Astrocyte of the cerebellum (primary cell): ENCODE measurements at regions not wholly inside any gene's neighbourhood (a gene's known extent, or its start where the extent isn't known, plus 50 kb on each side); places are given as distances from the start of the nearest gene placed in this dataset.
"Not testable (repeated sequence)": the region's sequence is repeated elsewhere in the genome, so short reads cannot be mapped to it uniquely, and the experiment has no call there.

ENCODE experiments used
- DNase-seq: peaks from one replicate; pipeline ENCODE4 v3.0.0-alpha.2; 2011; ENCODE audit warnings: low read depth
- H3K4me3 ChIP-seq: 2 replicates; pipeline ENCODE4 v1.5.1; 2011; ENCODE audit warnings: mild to moderate bottlenecking, low read depth, low read length, moderate library complexity
- in situ Hi-C: cut with HindIII; loops from 2 replicates; pipeline ENCODE4 v1.10.0; 2017; ENCODE audit warnings: low sequenced_read_pairs
- TF ChIP-seq, protein P1 (sequence below): IDR thresholded peaks from 2 replicates; pipeline ENCODE4 v1.5.1; 2012; ENCODE audit warnings: low read length, low read depth, moderate library complexity, mild to moderate bottlenecking; ENCODE audit errors: missing control alignments

- TF ChIP-seq, protein P1, sequence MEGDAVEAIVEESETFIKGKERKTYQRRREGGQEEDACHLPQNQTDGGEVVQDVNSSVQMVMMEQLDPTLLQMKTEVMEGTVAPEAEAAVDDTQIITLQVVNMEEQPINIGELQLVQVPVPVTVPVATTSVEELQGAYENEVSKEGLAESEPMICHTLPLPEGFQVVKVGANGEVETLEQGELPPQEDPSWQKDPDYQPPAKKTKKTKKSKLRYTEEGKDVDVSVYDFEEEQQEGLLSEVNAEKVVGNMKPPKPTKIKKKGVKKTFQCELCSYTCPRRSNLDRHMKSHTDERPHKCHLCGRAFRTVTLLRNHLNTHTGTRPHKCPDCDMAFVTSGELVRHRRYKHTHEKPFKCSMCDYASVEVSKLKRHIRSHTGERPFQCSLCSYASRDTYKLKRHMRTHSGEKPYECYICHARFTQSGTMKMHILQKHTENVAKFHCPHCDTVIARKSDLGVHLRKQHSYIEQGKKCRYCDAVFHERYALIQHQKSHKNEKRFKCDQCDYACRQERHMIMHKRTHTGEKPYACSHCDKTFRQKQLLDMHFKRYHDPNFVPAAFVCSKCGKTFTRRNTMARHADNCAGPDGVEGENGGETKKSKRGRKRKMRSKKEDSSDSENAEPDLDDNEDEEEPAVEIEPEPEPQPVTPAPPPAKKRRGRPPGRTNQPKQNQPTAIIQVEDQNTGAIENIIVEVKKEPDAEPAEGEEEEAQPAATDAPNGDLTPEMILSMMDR, result no peak
- in situ Hi-C loops, result no loop called here
- no peak for DNase-seq
- no peak overlapping the region for H3K4me3 ChIP-seq
Measured at GRCh38 chr5:152601806-152602732, 197.0 kb upstream of the NMUR2 start.

- DNase-seq, H3K4me3 ChIP-seq, in situ Hi-C loops: not testable (repeated sequence)
Measured at GRCh38 chr5:152606050-152606449, 201.0 kb upstream of the NMUR2 start.

DNA sequence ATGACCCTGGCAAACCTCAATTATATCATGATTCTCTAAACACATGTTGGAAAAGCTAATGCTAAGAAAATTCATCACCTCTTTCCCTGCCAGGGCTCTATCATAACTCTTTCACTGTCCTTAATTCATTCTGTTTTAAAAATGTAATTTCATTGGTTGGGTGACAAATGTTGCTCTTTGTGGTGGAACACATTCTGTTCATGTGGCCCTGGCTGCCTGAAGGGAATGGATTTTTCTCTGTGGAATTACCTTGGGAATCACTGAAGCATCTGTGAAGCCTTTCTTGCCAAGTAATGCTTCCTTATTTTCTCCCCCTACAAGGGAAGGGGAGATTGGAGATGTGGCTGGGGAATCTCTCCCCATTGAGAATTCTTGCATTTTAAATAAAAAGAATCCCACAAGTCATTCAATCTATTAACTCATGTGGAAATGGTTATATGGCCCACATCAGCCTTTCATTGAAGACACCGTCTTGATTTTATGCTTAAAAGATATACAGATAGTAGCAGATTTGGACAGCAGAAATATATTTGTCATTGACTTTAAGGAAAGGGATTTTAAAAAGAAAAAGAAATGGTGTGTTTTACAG is 201.8 kb upstream of the NMUR2 start:
- in situ Hi-C loops, result no loop called here
- no peak overlapping the region for H3K4me3 ChIP-seq
- TF ChIP-seq, protein P1, result no peak
- DNase-seq, result no peak

DNA sequence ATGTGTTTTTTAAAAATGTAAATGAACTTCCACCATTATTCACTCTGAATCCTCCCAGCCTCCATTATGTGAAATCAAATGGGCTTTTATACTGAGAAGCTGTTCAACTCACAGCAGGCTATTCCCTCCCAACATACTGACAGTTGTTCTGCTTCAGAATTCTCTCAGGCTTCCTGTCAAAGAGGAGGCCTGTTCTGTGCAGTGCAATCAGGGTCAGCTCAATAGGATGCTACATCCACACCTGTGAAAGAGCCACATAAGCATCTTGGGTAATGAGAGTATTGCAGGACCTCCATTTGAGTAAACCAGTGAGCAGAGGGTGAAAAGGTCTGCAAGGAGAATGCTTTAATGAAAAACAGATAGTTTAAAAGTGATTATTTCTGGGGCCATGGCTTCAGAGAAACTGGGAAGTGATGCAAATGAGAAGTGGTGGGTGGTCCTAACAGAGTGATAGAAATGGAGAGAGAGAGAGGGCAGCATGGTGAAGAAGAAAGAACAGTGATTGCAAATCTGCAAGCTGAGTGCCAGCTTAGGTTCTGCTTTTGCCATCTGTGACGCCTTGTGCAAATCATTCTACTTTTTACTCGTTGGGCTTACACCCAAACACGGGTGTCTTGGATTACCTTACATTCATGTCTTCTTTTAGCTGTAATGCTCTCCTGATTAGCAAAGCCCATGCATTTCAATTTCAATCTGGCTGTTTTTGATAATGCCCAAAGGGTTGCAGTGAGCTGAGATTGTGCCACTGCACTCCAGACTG is 202.5 kb upstream of the NMUR2 start:
- TF ChIP-seq, protein P1, result no peak

DNA sequence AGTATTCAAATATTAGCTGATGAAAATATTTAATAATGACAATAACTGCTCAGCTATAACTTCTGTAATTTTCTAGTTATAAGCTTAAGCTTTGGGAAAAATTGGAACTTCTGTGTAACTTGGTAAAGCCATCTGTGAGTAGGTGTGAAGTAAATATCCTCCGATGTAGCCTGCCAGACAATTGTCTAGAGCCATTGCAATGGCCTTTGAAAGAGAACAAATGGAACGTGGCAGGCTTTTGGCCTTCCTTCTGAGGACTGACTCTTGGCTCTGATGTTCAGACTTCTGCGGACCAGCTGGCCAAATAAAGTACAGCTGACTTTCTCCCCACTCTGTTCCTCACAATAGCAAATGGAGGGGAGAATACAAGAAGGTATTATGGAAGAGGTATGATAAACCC is 203.4 kb upstream of the NMUR2 start:
- in situ Hi-C loops, result no loop called here
- H3K4me3 ChIP-seq, result no peak overlapping the region
- TF ChIP-seq, protein P1, result no peak
- no peak for DNase-seq

More for the DNA sequence above, 202.5 kb upstream of the NMUR2 start:
- no peak for DNase-seq
- in situ Hi-C loops, result no loop called here
- no peak overlapping the region for H3K4me3 ChIP-seq

GRCh38 chr5:152619756-152620155 is 214.7 kb upstream of the NMUR2 start:
- TF ChIP-seq, protein P1, result no peak
- H3K4me3 ChIP-seq, result no peak overlapping the region
- in situ Hi-C loops, result no loop called here
- no peak for DNase-seq
